AG04450 (cell line): ENCODE measurements at regions not wholly inside any gene's neighbourhood (a gene's known extent, or its start where the extent isn't known, plus 50 kb on each side); places are given as distances from the start of the nearest gene placed in this dataset.
"Not testable (repeated sequence)": the region's sequence is repeated elsewhere in the genome, so short reads cannot be mapped to it uniquely, and the experiment has no call there.

ENCODE experiments used
- CTCF ChIA-PET: fragments of 300-600, 350-600 bp; formaldehyde crosslinking; extraction: SDS; loops from one replicate; lab custom pipeline; 2022; ENCODE audit warnings: antibody characterized with exemption, inconsistent platforms; lab: Charles Lee
- POLR2A ChIA-PET: fragments of 350-600 bp; formaldehyde crosslinking; extraction: SDS; loops from one replicate; lab custom pipeline; 2021; ENCODE audit warnings: antibody characterized with exemption, inconsistent platforms; lab: Yijun Ruan, JAX
- DNase-seq: peaks from one replicate; pipeline ENCODE4 v3.0.0-alpha.2; 2011; ENCODE audit warnings: low read depth, low spot score
- H3K27ac ChIP-seq: one replicate; pipeline ENCODE4 v1.5.1; 2012; ENCODE audit warnings: low read depth, low read length, control low read depth
- H3K27me3 ChIP-seq: one replicate; pipeline ENCODE4 v1.6.0; 2012; ENCODE audit warnings: low read length; ENCODE audit not compliant: control insufficient read depth, insufficient read depth
- H3K4me3 ChIP-seq: 2 replicates; pipeline ENCODE4 v1.5.1; 2011; ENCODE audit warnings: mild to moderate bottlenecking, low read depth, low read length, control low read depth
- H3K9me3 ChIP-seq: 2 replicates; pipeline ENCODE4 v1.5.1; 2012; ENCODE audit warnings: low read length; ENCODE audit not compliant: control insufficient read depth, insufficient read depth
- CTCF ChIP-seq: IDR thresholded peaks from 2 replicates; pipeline ENCODE4 v1.5.1; 2011; ENCODE audit warnings: low read depth, low read length, control low read depth, inconsistent platforms

GRCh38 chr2:217351378-217351777, 491.5 kb upstream of the TNP1 start:
- TF ChIP-seq CTCF: no peak
- no peaks in the 10 kb centered on the region for H3K9me3 ChIP-seq
- POLR2A ChIA-PET: no interaction called here
- CTCF ChIA-PET: no interaction called here
- DNase-seq: no peak
- no peak overlapping the region for H3K4me3 ChIP-seq
- H3K27ac ChIP-seq: no peak overlapping the region
- no peaks in the 10 kb centered on the region for H3K27me3 ChIP-seq

GRCh38 chr2:217349251-217349650, 489.4 kb upstream of the TNP1 start:
- Histone ChIP-seq H3K4me3 (no peak overlapping the region), H3K9me3 (no peaks in the 10 kb centered on the region), H3K27ac (no peak overlapping the region), H3K27me3 (no peaks in the 10 kb centered on the region)
- ChIA-PET POLR2A (no interaction called here), CTCF (no interaction called here)
- DNase-seq: no peak
- TF ChIP-seq CTCF: no peak

GRCh38 chr2:217347630-217348029, 487.8 kb upstream of the TNP1 start:
- POLR2A ChIA-PET, H3K4me3 ChIP-seq, H3K27me3 ChIP-seq, H3K9me3 ChIP-seq, H3K27ac ChIP-seq, DNase-seq: not testable (repeated sequence)
- CTCF ChIA-PET: interaction anchor here (1.2 kb wide), 1 partner anchor 24 kb away, joined by 3 read pairs; no protein-coding TSS in a partner anchor

- H3K27me3 ChIP-seq, H3K4me3 ChIP-seq, DNase-seq, CTCF ChIA-PET, H3K27ac ChIP-seq, H3K9me3 ChIP-seq, POLR2A ChIA-PET: not testable (repeated sequence)
These were observed 486.2 kb upstream of the TNP1 start for GRCh38 chr2:217346043-217346442.

GRCh38 chr2:217340899-217341298, 481.0 kb upstream of the TNP1 start:
- no peak overlapping the region for H3K4me3 ChIP-seq
- no peak overlapping the region for H3K27ac ChIP-seq
- ChIA-PET POLR2A (no interaction called here), CTCF (no interaction called here)
- H3K9me3 ChIP-seq: no peaks in the 10 kb centered on the region
- no peak for TF ChIP-seq CTCF
- no peaks in the 10 kb centered on the region for H3K27me3 ChIP-seq
- no peak for DNase-seq

- Histone ChIP-seq H3K27me3 (no peaks in the 10 kb centered on the region), H3K9me3 (no peaks in the 10 kb centered on the region), H3K27ac (no peak overlapping the region), H3K4me3 (no peak overlapping the region)
- DNase-seq: no peak
- POLR2A ChIA-PET: no interaction called here
- CTCF ChIA-PET: interaction anchor here (0.9 kb wide), 1 partner anchor 373 kb away, joined by 3 read pairs; no protein-coding TSS in a partner anchor
- no peak for TF ChIP-seq CTCF
These were observed 480.3 kb upstream of the TNP1 start for GRCh38 chr2:217340176-217340575.
